ENCODE measurements at regions not wholly inside any gene's neighbourhood (a gene's known extent, or its start where the extent isn't known, plus 50 kb on each side); places are given as distances from the start of the nearest gene placed in this dataset.
"Not testable (repeated sequence)": the region's sequence is repeated elsewhere in the genome, so short reads cannot be mapped to it uniquely, and the experiment has no call there.

DNA sequence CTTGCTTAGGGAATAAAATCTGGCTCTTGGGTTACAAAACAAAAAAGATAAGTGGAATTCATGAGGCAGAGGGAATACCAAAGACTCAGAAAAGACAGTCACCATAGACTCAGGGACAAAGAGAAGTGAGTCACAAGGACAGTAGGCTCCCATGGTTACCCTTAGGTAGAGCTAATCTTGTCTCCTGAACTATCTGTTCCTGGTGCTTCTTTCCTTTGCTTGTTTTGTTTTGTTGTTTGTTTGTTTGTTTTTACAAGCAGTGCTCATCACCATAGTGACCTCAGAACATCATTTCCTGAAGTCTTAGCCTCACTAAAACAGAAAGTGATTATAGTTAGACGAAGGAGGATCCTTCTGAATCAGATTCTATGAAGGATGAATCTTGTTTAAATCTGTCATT, 142.3 kb upstream of the SOX21 start:
- H3K4me3 ChIP-seq (ENCODE audit: low read length): no peak overlapping the region
- no peak for DNase-seq (ENCODE audit: low read depth)
- TF ChIP-seq, protein P1, sequence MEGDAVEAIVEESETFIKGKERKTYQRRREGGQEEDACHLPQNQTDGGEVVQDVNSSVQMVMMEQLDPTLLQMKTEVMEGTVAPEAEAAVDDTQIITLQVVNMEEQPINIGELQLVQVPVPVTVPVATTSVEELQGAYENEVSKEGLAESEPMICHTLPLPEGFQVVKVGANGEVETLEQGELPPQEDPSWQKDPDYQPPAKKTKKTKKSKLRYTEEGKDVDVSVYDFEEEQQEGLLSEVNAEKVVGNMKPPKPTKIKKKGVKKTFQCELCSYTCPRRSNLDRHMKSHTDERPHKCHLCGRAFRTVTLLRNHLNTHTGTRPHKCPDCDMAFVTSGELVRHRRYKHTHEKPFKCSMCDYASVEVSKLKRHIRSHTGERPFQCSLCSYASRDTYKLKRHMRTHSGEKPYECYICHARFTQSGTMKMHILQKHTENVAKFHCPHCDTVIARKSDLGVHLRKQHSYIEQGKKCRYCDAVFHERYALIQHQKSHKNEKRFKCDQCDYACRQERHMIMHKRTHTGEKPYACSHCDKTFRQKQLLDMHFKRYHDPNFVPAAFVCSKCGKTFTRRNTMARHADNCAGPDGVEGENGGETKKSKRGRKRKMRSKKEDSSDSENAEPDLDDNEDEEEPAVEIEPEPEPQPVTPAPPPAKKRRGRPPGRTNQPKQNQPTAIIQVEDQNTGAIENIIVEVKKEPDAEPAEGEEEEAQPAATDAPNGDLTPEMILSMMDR (conservative IDR thresholded peaks at IDR 0.05; ENCODE audit: low read length): no peak

DNA sequence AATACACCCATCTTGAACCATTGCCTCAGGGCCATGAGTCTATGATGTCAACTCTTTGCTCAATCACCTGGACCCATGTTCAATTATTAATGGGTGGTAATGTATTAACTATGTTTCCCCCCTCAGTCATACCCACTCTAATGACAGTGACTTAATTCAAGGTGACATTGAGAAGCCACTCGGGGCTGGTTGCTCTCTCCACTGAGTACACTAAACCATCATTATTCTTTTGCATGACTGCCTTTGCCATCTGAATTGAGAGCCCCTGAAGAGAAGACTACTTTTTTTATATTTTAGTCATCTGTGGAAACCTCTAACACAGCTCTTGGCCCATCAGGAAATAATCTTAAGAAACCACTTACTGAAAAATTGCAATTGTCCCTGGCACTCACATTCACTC, 139.2 kb upstream of the SOX21 start:
- TF ChIP-seq, protein P1 (conservative IDR thresholded peaks at IDR 0.05; ENCODE audit: low read length): no peak
- no peak overlapping the region for H3K4me3 ChIP-seq (ENCODE audit: low read length)
- DNase-seq (ENCODE audit: low read depth): no peak

DNA sequence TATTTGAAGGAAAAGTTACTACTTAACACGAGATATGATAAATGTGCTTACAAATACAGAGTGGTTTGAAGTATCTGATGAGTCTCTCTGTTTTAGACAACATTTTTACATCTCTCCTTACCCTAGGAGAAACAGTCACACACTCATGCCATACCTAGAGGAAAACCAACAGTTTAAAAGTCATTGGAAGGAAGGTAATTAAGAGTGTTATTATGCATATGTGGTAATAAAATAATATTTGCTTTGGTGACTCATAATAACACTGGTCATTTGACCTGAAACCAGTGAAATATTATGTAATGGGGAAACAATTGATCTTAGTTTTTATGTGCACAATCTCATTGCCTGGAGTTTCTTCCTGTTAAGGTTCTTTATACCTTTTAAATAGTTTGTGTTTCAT, 136.9 kb upstream of the SOX21 start:
- TF ChIP-seq, protein P1 (conservative IDR thresholded peaks at IDR 0.05; ENCODE audit: low read length): no peak
- no peak for DNase-seq (ENCODE audit: low read depth)
- no peak overlapping the region for H3K4me3 ChIP-seq (ENCODE audit: low read length)

DNA sequence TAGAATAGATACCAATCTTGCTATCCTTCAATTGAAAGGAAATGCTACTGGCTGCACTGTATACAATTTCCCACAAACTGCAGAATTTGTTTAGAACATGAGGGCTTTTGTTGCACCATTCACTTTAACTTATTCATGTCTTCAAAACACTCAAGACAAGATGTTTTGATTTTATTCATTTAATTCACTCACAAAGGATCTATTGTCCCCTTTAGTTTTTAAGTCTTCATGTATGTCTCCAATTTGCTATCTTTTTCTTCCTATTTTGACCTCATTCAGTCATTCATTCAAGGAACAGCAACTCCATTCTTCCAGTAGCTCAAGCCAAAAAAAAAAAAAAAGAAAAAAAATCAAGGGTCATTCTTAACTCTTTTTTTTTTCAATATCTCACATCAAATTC, 130.6 kb upstream of the SOX21 start:
- TF ChIP-seq, protein P1 (conservative IDR thresholded peaks at IDR 0.05; ENCODE audit: low read length): no peak
- no peak overlapping the region for H3K4me3 ChIP-seq (ENCODE audit: low read length)
- no peak for DNase-seq (ENCODE audit: low read depth)

DNA sequence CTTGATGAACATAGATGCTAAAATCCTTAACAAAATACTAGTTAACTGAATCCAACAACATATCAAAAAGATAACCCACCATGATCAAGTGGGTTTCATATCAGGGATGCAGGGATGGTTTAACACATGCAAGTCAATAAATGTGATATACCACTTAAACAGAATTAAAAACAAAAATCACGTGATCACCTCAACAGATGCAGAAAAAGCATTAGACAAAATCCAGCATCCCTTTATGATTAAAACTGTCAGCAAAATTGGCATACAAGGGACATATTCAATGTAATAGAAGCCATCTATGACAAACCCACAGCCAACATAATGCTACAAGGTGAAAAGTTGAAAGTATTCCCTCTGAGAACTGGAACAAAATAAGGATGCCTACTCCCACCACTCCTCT, 124.7 kb upstream of the SOX21 start:
- not testable (repeated sequence) for H3K4me3 ChIP-seq (ENCODE audit: low read length); DNase-seq (ENCODE audit: low read depth)

DNA sequence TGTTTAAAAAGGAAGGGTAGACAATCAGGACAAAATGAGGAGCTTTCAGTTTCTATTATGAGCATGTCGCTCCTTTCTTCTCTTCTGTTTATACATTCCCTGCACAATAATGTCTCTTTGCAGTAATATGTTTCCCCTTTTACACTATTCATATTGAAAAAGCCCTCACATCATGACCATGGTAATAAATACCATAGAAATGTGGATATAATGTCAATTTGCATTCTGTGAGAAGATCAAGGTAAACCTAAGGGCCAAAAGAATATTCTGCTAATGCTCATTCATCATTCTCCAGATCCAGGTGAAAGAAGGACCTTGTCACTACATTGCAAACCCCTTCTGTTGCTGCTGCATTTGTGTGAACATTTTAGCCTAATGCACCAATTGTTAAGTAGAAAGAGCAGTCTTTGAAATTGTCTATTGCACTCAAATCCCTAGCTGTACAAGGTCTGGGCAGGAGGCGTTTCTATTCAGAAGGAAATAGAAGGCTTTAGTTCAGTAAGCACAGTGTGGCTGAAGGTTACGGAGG, 117.6 kb upstream of the SOX21 start:
- H3K4me3 ChIP-seq (ENCODE audit: low read length): no peak overlapping the region
- TF ChIP-seq, protein P1 (conservative IDR thresholded peaks at IDR 0.05; ENCODE audit: low read length): no peak
- no peak for DNase-seq (ENCODE audit: low read depth)

DNA sequence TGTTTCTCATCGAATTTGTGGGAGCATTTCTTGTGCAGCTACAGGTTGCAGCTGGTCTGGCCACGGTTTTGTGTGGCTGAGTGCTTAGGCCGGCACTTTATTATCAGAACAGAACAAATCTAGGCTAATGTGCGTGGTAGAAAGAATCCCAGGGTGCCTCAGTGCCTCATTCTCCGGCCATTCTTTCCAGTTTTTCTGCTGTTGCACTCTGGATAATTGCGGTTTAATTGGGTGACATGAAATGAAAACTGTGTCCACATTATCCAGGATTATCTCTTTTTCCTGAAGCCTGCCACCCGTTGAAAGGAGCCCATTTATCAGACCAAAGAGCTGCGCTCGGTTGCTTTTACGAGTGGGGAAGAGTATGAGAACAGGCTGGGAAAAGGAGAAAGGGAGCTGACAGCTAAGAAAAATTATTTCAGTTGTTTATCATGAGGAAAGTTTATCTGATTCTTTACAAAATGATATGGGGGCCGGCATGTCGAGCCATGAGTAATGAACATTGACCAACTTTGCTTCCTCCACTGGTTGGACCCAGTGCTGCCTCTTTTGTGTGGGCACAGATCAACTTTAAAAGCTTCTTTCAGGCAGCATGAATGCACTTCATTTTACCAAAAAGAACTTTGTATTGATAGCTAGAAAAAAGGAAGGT, 117.0 kb upstream of the SOX21 start:
- no peak overlapping the region for H3K4me3 ChIP-seq (ENCODE audit: low read length)
- TF ChIP-seq, protein P1 (conservative IDR thresholded peaks at IDR 0.05; ENCODE audit: low read length): no peak
- no peak for DNase-seq (ENCODE audit: low read depth)
